Chondrocyte (in vitro differentiated cells): ENCODE measurements at regions not wholly inside any gene's neighbourhood (a gene's known extent, or its start where the extent isn't known, plus 50 kb on each side); places are given as distances from the start of the nearest gene placed in this dataset.

Experiments used
- DNase-seq: peaks from one replicate; pipeline ENCODE4 v3.0.0; 2021; ENCODE audit warnings: mixed read lengths, low spot score
- H3K27ac Mint-ChIP-seq: one replicate; pipeline ENCODE4 v1.8.0; 2021; ENCODE audit warnings: mild to moderate bottlenecking, moderate library complexity, mixed read lengths; ENCODE audit not compliant: unreplicated experiment
- H3K27me3 Mint-ChIP-seq: 2 replicates; pipeline ENCODE4 v1.8.0; 2021; ENCODE audit warnings: low read depth, mixed read lengths
- H3K36me3 Mint-ChIP-seq: 2 replicates; pipeline ENCODE4 v1.8.0; 2021; ENCODE audit warnings: low read depth, mixed read lengths
- H3K4me1 Mint-ChIP-seq: 2 replicates; pipeline ENCODE4 v1.8.0; 2021; ENCODE audit warnings: low read depth, mild to moderate bottlenecking, mixed read lengths
- H3K4me3 Mint-ChIP-seq: one replicate; pipeline ENCODE4 v1.8.0; 2021; ENCODE audit warnings: mild to moderate bottlenecking, moderate library complexity, mixed read lengths; ENCODE audit not compliant: unreplicated experiment
- H3K9me3 Mint-ChIP-seq: 2 replicates; pipeline ENCODE4 v1.8.0; 2021; ENCODE audit warnings: low read depth, mixed read lengths
- TF ChIP-seq, protein P1 (sequence below): fragments of 200-600 bp; sonication (generic); IDR thresholded peaks from 2 replicates; pipeline ENCODE4 v1.5.0; 2021; ENCODE audit warnings: antibody characterized with exemption, mild to moderate bottlenecking, moderate library complexity

DNA sequence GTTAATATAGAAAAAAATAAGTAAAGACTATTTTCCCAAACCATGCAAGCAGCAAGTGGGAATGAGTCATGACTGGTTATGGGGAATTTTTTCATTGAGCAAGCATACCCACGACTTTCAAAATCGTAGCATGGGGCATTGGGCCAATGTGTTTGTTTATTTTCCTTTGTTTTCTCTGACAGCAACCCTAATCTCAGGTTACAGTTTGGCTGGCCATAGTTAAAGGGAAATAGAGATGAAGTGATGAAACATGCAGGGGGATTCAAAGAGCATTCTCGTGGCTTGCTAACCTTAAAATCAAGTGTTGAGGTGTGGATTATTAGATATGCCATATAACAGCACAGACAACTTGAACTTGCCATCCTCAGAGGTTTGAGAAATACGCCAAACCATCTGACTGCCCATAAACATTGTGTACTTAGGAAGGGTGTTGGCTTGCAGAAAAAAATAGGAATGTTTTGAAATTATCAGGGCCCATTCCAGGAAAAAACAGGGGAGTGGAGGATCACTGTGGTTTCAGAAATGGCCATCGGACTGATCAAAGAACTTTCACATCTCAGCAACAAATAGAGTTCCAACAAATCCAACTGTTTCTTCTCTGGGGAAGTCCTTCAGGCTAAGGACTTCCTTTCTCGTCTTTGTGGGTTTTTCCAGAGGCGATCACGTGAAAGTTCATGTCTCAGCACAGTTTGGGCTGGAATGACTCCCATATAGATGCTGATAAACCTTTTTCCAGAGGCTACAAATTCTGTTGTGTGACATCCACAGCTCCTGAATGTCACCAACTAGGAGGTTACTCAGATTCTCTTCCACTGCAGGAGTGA is 259.1 kb downstream of the SYK start:
- Mint-ChIP-seq H3K27me3 (no peaks in the 10 kb centered on the region), H3K4me1 (peaks cover 26% of the 10 kb centered on the region), H3K9me3 (peaks cover 3% of the 10 kb centered on the region), H3K27ac (peak overlapping the region; percentile 56), H3K4me3 (no peak overlapping the region), H3K36me3 (no peaks in the 10 kb centered on the region)
- TF ChIP-seq, protein P1, sequence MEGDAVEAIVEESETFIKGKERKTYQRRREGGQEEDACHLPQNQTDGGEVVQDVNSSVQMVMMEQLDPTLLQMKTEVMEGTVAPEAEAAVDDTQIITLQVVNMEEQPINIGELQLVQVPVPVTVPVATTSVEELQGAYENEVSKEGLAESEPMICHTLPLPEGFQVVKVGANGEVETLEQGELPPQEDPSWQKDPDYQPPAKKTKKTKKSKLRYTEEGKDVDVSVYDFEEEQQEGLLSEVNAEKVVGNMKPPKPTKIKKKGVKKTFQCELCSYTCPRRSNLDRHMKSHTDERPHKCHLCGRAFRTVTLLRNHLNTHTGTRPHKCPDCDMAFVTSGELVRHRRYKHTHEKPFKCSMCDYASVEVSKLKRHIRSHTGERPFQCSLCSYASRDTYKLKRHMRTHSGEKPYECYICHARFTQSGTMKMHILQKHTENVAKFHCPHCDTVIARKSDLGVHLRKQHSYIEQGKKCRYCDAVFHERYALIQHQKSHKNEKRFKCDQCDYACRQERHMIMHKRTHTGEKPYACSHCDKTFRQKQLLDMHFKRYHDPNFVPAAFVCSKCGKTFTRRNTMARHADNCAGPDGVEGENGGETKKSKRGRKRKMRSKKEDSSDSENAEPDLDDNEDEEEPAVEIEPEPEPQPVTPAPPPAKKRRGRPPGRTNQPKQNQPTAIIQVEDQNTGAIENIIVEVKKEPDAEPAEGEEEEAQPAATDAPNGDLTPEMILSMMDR = no peak
- DNase-seq = no peak

DNA sequence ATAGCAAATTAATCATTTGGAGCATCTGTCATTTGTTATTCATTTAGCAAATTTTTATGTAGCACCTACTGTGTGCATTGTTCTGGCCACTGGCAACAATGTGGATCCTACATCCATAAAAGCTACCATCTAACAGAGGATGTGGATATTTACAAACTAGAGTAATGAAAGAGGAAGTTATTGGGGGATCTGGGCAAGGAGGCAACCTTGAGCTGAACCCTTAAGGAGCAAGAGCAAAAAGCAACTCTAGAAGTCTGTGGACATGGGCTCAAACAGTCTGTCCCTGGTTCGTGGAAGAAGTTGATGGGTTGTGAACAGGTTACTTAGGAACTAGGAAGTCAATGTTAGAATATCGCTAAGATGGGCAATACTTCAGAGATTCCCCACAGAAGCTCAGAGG is 259.9 kb downstream of the SYK start:
- TF ChIP-seq, protein P1 = no peak
- Mint-ChIP-seq H3K4me3 (no peak overlapping the region), H3K36me3 (no peaks in the 10 kb centered on the region), H3K27me3 (no peaks in the 10 kb centered on the region), H3K9me3 (peaks cover 3% of the 10 kb centered on the region), H3K4me1 (peaks cover 26% of the 10 kb centered on the region), H3K27ac (no peak overlapping the region)
- no peak for DNase-seq

DNA sequence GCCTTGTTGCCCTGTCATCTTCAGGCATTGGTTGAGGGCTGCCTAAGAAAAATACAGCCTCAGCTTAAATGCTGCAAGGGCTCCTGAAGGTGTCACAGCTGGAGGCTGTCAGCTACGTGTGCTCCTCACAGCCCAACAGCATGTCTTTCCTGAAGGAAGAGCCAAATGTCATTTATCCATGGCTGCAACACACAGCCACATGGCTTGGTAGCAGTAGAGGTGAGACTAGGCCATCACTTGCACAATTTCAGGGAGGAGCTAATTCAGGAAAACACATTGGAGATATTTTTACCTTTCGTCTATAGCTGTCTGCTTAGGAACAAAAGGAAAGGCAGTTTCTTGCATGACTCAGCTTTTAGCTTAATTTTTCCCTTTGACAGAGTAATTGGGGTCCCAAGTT is 260.7 kb downstream of the SYK start:
- Mint-ChIP-seq H3K9me3 (peaks cover 3% of the 10 kb centered on the region), H3K27ac (no peak overlapping the region), H3K4me3 (no peak overlapping the region), H3K4me1 (peaks cover 20% of the 10 kb centered on the region), H3K36me3 (no peaks in the 10 kb centered on the region), H3K27me3 (no peaks in the 10 kb centered on the region)
- no peak for DNase-seq
- TF ChIP-seq, protein P1 = no peak

DNA sequence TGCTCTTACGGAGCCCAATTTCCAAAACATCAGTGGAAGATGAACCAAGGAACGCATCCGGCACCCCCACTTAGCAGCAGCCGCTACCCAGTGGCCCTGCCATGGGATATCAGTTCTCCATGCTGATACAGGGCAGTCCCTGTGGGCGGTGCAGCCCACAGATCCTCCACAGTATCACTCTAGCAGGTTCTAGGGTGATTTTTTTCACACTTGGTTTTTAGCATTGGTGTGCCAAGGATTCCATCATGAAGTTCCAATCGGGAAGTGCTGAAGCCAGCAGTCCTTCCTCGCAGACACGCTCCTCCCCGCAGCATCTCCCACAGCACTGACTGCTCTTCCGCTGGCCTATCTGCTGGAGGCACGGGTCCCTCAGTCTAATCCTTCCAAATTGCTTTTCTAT is 261.9 kb downstream of the SYK start:
- Mint-ChIP-seq H3K27ac (no peak overlapping the region), H3K9me3 (peaks cover 3% of the 10 kb centered on the region), H3K4me3 (no peak overlapping the region), H3K36me3 (no peaks in the 10 kb centered on the region), H3K4me1 (peaks cover 17% of the 10 kb centered on the region), H3K27me3 (no peaks in the 10 kb centered on the region)
- TF ChIP-seq, protein P1 = no peak
- no peak for DNase-seq

DNA sequence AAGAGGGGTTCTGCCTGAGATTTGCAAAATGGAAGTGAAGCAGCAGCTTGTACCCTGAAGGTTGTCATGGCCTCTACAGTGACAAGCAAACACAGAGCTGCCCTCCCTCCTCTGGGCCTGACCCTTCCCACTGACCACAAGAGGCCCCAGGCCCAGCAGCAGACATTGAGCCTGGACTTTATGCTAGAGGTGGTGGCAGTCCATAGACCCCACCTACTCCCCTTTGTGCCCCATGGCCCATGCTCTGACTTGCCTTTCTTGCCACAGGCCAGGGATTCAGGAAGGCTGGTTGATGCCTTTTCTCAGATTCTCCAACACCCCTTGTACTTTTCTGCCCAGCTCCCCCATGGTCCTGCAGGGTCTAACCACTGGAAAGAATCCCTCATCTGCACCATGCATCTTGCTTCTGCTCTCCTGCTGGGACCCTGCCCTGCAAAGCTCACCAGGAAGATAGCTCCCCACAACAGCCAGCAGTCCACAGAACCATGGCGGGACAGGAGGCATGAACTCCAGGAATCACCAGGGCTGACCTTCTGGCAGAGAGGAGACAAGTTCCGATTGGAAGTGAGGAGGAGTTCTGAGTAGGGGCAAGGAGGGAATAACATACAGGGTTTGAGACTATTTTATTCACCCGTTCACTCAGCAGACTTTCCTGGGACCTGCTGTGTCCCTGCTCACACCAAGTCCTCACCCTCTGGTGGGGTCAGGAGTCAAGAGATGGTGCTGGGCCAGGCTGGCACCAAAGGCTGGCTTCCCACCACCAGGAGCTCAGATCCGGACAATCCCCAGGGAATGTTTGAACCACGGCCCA is 263.8 kb downstream of the SYK start:
- Mint-ChIP-seq H3K36me3 (no peaks in the 10 kb centered on the region), H3K9me3 (peaks cover 7% of the 10 kb centered on the region), H3K27me3 (no peaks in the 10 kb centered on the region), H3K27ac (no peak overlapping the region), H3K4me3 (no peak overlapping the region), H3K4me1 (peaks cover 13% of the 10 kb centered on the region)
- no peak for DNase-seq
- TF ChIP-seq, protein P1 = no peak
